ENCODE measurements at regions not wholly inside any gene's neighbourhood (a gene's known extent, or its start where the extent isn't known, plus 50 kb on each side); places are given as distances from the start of the nearest gene placed in this dataset.

DNA sequence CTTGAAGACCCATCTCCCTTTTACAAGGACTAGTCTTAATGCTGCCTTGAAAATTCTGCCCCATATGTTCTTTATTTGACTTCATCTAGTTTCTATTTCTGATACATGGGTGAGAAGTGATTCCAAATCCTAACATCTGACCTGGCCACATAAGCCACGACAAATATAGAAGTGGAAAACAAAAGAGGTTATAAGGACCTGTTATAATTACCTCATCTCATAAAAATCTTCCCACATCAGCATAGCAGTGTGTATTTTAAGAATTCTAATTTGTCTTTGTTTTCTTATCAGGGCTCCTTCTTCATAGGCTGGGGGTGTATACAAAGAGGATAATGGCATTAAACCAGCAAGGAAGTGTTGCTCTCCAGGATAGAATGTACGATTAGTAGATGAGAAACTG lies 1007.4 kb downstream of the TTLL7 start:
- TF ChIP-seq, protein P1, sequence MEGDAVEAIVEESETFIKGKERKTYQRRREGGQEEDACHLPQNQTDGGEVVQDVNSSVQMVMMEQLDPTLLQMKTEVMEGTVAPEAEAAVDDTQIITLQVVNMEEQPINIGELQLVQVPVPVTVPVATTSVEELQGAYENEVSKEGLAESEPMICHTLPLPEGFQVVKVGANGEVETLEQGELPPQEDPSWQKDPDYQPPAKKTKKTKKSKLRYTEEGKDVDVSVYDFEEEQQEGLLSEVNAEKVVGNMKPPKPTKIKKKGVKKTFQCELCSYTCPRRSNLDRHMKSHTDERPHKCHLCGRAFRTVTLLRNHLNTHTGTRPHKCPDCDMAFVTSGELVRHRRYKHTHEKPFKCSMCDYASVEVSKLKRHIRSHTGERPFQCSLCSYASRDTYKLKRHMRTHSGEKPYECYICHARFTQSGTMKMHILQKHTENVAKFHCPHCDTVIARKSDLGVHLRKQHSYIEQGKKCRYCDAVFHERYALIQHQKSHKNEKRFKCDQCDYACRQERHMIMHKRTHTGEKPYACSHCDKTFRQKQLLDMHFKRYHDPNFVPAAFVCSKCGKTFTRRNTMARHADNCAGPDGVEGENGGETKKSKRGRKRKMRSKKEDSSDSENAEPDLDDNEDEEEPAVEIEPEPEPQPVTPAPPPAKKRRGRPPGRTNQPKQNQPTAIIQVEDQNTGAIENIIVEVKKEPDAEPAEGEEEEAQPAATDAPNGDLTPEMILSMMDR (IDR thresholded peaks at IDR 0.05) = no peak
- TF ChIP-seq POLR2A (IDR thresholded peaks at IDR 0.05) = no peak

Measured in uterus (tissue), 2 donors.